KMS-11 (cell line): ENCODE measurements at regions not wholly inside any gene's neighbourhood (a gene's known extent, or its start where the extent isn't known, plus 50 kb on each side); places are given as distances from the start of the nearest gene placed in this dataset.

ENCODE experiments used
- H2AFZ ChIP-seq: fragments of 200-600 bp; sonication (generic); 2 replicates; pipeline ENCODE4 v1.6.1; 2016; ENCODE audit warnings: antibody characterized with exemption, mixed run types, low read depth
- H3K27ac ChIP-seq: fragments of 200-600 bp; sonication (generic); 2 replicates; pipeline ENCODE4 v1.6.1; 2016; ENCODE audit warnings: mild to moderate bottlenecking, mixed run types
- H3K27me3 ChIP-seq: fragments of 200-600 bp; sonication (generic); 2 replicates; pipeline ENCODE4 v1.6.1; 2017; ENCODE audit warnings: mild to moderate bottlenecking, low read depth, mixed run types, moderate library complexity; ENCODE audit not compliant: insufficient read depth
- H3K36me3 ChIP-seq: fragments of 200-600 bp; sonication (generic); 2 replicates; pipeline ENCODE4 v1.6.1; 2017; ENCODE audit warnings: mild to moderate bottlenecking, mixed run types; ENCODE audit not compliant: insufficient read depth
- H3K4me1 ChIP-seq: fragments of 200-600 bp; sonication (generic); 2 replicates; pipeline ENCODE4 v1.6.1; 2016; ENCODE audit warnings: mild to moderate bottlenecking, low read depth, mixed run types; ENCODE audit not compliant: poor library complexity, severe bottlenecking
- H3K4me2 ChIP-seq: fragments of 200-600 bp; sonication (generic); 2 replicates; pipeline ENCODE4 v1.7.0; 2016; ENCODE audit warnings: mild to moderate bottlenecking, mixed run types
- H3K4me3 ChIP-seq: fragments of 200-600 bp; sonication (generic); IDR thresholded peaks from 2 replicates; pipeline ENCODE4 v1.6.1; 2017; ENCODE audit warnings: low read depth, low read length, mixed read lengths; ENCODE audit not compliant: insufficient read depth
- H3K79me2 ChIP-seq: fragments of 200-600 bp; sonication (generic); 2 replicates; pipeline ENCODE4 v1.6.1; 2016; ENCODE audit warnings: low read depth, mixed run types; ENCODE audit not compliant: insufficient read depth
- H3K9ac ChIP-seq: fragments of 200-600 bp; sonication (generic); 2 replicates; pipeline ENCODE4 v1.6.1; 2016; ENCODE audit warnings: mild to moderate bottlenecking, mixed run types
- H4K20me1 ChIP-seq: fragments of 200-600 bp; sonication (generic); 2 replicates; pipeline ENCODE4 v1.6.1; 2016; ENCODE audit warnings: mild to moderate bottlenecking, mixed run types; ENCODE audit not compliant: insufficient read depth
- CTCF ChIP-seq: fragments of 200-600 bp; sonication (generic); conservative IDR thresholded peaks from 2 replicates; pipeline ENCODE4 v1.6.1; 2017; ENCODE audit warnings: low read depth, mild to moderate bottlenecking, antibody characterized with exemption, low read length, moderate library complexity, mixed read lengths

- H3K4me2 ChIP-seq = no peak overlapping the region
- no peak for TF ChIP-seq CTCF
- H2AFZ ChIP-seq = no peak overlapping the region
These were observed 127.3 kb upstream of the MAN2A1 start for GRCh38 chr5:109562441-109562840.

GRCh38 chr5:109561447-109561846, 128.3 kb upstream of the MAN2A1 start:
- Histone ChIP-seq H3K4me2 (no peak overlapping the region), H3K79me2 (no peaks in the 10 kb centered on the region), H3K36me3 (no peaks in the 10 kb centered on the region), H2AFZ (no peak overlapping the region), H3K9ac (no peak overlapping the region), H3K27ac (no peak overlapping the region), H3K27me3 (no peaks in the 10 kb centered on the region), H3K4me1 (peaks cover 12% of the 10 kb centered on the region), H4K20me1 (no peaks in the 10 kb centered on the region), H3K4me3 (no peak overlapping the region)
- no peak for TF ChIP-seq CTCF

More at GRCh38 chr5:109562441-109562840, 127.3 kb upstream of the MAN2A1 start:
- Histone ChIP-seq H3K4me3 (no peak overlapping the region), H3K9ac (no peak overlapping the region), H3K27ac (no peak overlapping the region), H3K27me3 (no peaks in the 10 kb centered on the region), H3K36me3 (no peaks in the 10 kb centered on the region), H3K79me2 (no peaks in the 10 kb centered on the region), H4K20me1 (no peaks in the 10 kb centered on the region), H3K4me1 (peaks cover 12% of the 10 kb centered on the region)

GRCh38 chr5:109560554-109560953, 129.2 kb upstream of the MAN2A1 start:
- TF ChIP-seq CTCF = no peak
- no peaks in the 10 kb centered on the region for H3K27me3 ChIP-seq
- no peaks in the 10 kb centered on the region for H3K79me2 ChIP-seq
- no peak overlapping the region for H3K4me2 ChIP-seq
- peaks cover 12% of the 10 kb centered on the region for H3K4me1 ChIP-seq
- no peak overlapping the region for H2AFZ ChIP-seq
- no peak overlapping the region for H3K27ac ChIP-seq
- H3K36me3 ChIP-seq = no peaks in the 10 kb centered on the region
- H3K9ac ChIP-seq = no peak overlapping the region
- no peak overlapping the region for H3K4me3 ChIP-seq
- H4K20me1 ChIP-seq = no peaks in the 10 kb centered on the region

- Histone ChIP-seq H3K4me2 (no peak overlapping the region), H3K27me3 (no peaks in the 10 kb centered on the region), H3K4me3 (no peak overlapping the region), H3K9ac (no peak overlapping the region), H2AFZ (no peak overlapping the region), H3K4me1 (peaks cover 12% of the 10 kb centered on the region), H4K20me1 (no peaks in the 10 kb centered on the region), H3K36me3 (no peaks in the 10 kb centered on the region), H3K27ac (no peak overlapping the region), H3K79me2 (no peaks in the 10 kb centered on the region)
- TF ChIP-seq CTCF = no peak
These were observed 130.8 kb upstream of the MAN2A1 start for GRCh38 chr5:109558952-109559351.

GRCh38 chr5:109558364-109558763, 131.4 kb upstream of the MAN2A1 start:
- H3K79me2 ChIP-seq = no peaks in the 10 kb centered on the region
- no peaks in the 10 kb centered on the region for H4K20me1 ChIP-seq
- no peaks in the 10 kb centered on the region for H3K36me3 ChIP-seq
- H2AFZ ChIP-seq = no peak overlapping the region
- H3K4me2 ChIP-seq = no peak overlapping the region
- peaks cover 12% of the 10 kb centered on the region for H3K4me1 ChIP-seq
- no peak overlapping the region for H3K27ac ChIP-seq
- H3K9ac ChIP-seq = no peak overlapping the region
- no peak for TF ChIP-seq CTCF
- no peak overlapping the region for H3K4me3 ChIP-seq
- H3K27me3 ChIP-seq = no peaks in the 10 kb centered on the region
